Ramos (cell line): ENCODE measurements at regions not wholly inside any gene's neighbourhood (a gene's known extent, or its start where the extent isn't known, plus 50 kb on each side); places are given as distances from the start of the nearest gene placed in this dataset.

Experiments used
- in situ Hi-C: fragments of 300-500 bp; cut with MboI; formaldehyde crosslinking; loops from one replicate; pipeline ENCODE4 v1.14.3; 2022; ENCODE audit warnings: low sequenced_read_pairs; ENCODE audit not compliant: unreplicated experiment

DNA sequence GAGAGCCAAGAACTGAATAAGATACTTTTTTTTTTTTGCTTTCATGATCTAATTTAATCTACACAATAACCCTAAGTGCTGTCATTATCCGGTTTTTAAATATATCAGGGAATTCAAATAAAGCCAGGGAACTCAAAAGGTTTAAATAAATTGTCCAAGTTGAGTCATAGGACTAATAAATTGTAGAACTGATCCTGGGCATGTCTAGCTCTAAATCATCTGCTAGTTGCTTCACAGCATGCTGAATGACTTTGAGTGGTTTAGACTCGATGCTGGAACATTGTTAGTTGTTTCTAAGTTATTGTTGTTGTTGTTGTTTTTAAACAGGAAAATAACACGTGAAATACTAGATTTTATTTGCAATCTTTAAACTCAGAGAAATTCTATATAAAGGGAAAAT, 147.2 kb upstream of the HNMT start:
- in situ Hi-C loops: no loop called here

DNA sequence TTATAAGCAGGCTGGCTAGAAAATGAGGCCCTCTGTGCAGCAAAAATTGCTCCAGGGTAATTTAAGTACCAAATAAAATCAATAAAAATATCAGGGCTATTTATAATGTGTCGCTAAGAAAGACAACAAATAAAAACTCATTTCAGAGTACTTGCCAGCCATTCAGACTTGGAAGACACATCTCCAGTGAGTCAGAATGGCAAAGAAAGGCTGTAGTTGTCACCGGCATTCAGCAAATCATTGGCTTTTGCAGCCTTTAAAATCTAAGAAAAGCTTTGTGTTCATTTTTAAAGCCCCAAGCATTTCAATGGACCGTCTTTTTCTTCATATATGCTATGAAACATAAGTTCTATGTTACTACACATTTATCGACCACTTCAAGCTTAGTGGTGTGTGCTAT, 141.1 kb upstream of the HNMT start:
- in situ Hi-C loops: no loop called here

DNA sequence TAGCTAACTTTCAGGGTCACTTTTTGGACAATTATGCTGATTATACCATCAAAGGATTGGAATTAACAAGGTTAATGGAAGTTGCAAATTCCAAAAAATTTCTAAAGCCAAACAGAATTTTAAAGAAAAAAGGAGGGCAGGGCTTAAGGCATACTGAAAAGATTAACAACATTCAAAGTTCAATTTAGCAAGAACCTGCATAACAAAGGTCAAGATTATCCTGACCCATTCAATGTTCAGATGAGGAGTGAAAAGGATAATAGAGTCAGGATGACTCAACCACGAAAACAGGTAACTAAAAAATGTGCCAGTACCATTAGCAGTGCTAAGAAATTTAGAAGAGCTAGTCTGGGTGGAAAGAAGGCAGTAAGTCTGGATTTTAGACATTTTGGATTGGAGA, 139.8 kb upstream of the HNMT start:
- in situ Hi-C loops: no loop called here

- in situ Hi-C loops: loop anchor here (25.0 kb wide), 2 partner anchors 1414 to 1939 kb away; partner anchors contain the start of gene MCM6
Observed at GRCh38 chr2:137826373-137827372, 137.6 kb upstream of the HNMT start.

GRCh38 chr2:137828624-137829023, 135.6 kb upstream of the HNMT start:
- in situ Hi-C loops: loop anchor here (25.0 kb wide), 2 partner anchors 1416 to 1941 kb away; partner anchors contain the start of gene MCM6

DNA sequence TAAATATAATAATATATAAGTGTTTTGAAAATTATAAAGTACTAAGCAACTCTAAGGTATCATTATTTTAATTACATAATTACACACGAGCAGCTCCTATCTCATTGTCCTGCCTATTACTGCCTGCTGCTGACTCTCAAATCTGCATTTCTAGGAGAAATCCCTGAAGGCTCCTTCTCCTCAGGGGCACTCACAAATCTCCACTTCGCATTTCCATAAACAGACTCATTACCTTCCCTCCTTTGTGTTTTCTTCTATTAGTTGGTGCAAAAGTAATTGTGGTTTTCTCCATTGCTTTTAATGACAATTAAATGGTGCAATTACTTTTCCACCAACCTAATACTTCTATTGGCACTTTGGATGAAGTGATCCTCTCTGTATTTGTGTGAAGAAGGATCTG, 135.0 kb upstream of the HNMT start:
- in situ Hi-C loops: loop anchor here (25.0 kb wide), 2 partner anchors 1417 to 1942 kb away; partner anchors contain the start of gene MCM6

- in situ Hi-C loops: loop anchor here (25.0 kb wide), 2 partner anchors 1423 to 1948 kb away; partner anchors contain the start of gene MCM6
Observed at GRCh38 chr2:137834760-137835379, 129.4 kb upstream of the HNMT start.

DNA sequence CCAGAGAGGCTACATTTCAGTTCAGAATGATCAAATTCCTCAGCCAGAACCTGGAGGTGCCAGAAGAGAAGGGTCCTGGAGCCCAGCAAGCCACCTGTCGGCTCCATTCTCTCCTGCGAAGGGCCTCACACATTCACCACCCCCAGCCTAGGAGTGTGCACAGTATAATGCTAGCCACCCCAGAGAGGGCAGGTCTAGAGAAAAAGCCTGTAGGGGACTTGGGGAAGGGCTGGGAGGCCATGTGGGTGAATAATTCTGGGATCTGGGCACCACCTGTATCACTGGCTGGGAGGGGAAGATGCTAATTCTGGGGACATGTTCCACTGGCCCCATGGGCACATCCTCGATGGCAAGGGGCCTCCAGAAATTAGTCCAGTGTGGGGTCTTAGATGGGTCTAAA, 127.6 kb upstream of the HNMT start:
- in situ Hi-C loops: loop anchor here (25.0 kb wide), 2 partner anchors 1424 to 1949 kb away; partner anchors contain the start of gene MCM6

GRCh38 chr2:137837830-137838229, 126.4 kb upstream of the HNMT start:
- in situ Hi-C loops: loop anchor here (25.0 kb wide), 2 partner anchors 1426 to 1951 kb away; partner anchors contain the start of gene MCM6

GRCh38 chr2:137838255-137839092, 125.8 kb upstream of the HNMT start:
- in situ Hi-C loops: loop anchor here (25.0 kb wide), 2 partner anchors 1426 to 1951 kb away; partner anchors contain the start of gene MCM6

- in situ Hi-C loops: loop anchor here (25.0 kb wide), 2 partner anchors 1430 to 1955 kb away; partner anchors contain the start of gene MCM6
Observed at GRCh38 chr2:137842430-137842829, 121.8 kb upstream of the HNMT start.

DNA sequence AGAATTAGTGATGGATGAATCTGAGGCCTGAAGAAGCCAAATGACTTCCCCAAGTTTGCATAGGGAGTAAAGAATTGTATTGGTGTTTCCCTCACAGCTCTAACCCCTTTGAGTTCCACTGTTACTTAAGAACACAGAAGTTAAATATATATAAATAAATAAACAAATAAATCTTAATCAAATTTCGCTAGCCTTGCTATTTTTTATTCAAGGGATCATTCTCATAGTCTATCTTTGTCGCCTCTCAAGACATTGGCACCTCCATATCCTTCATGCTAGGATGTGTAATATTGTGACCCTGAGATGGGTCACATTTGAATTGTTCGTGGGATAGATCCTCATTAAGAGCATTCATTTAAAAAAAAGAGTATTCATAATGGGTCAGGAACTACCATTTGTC, 121.3 kb upstream of the HNMT start:
- in situ Hi-C loops: loop anchor here (25.0 kb wide), 2 partner anchors 1431 to 1956 kb away; partner anchors contain the start of gene MCM6

GRCh38 chr2:137845422-137845821, 118.9 kb upstream of the HNMT start:
- in situ Hi-C loops: loop anchor here (25.0 kb wide), 2 partner anchors 1433 to 1958 kb away; partner anchors contain the start of gene MCM6

DNA sequence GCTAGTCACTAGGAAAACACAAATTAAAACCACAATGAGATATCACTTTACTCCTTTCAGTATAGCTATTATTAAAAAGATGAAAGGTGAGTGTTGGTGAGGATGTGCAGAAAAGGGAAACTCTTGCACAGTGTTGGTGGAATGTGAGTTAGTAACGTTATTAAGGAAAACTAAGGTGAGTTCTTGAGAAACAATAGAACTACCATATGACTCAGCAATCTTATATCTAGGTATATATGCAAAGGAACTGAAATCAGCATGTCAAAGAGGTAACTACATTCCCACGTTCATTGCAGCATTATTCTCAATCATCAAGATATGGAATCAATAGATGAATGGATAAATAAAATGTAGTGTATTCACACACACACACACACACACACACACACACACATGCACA, 117.3 kb upstream of the HNMT start:
- in situ Hi-C loops: loop anchor here (25.0 kb wide), 2 partner anchors 1435 to 1960 kb away; partner anchors contain the start of gene MCM6

DNA sequence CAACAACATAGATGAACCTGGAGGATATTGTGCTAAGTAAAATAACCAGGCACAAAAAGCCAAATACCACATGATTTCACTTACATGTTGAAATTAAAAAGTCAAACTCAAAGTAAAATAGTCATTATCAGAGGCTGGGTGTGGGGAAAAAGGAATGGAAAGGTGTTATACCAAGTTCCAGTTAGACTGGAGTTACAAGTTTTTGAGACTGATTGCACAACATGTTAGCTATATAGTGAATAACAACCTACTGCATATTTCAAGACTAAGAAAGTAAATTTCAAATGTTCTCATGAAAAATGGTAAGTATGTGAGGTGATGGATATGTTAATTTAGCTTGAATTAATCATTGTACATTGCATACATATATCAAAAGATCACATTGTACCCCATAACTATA, 116.8 kb upstream of the HNMT start:
- in situ Hi-C loops: loop anchor here (25.0 kb wide), 2 partner anchors 1435 to 1960 kb away; partner anchors contain the start of gene MCM6

GRCh38 chr2:137857881-137858280, 106.4 kb upstream of the HNMT start:
- in situ Hi-C loops: no loop called here

GRCh38 chr2:137862651-137863050, 101.6 kb upstream of the HNMT start:
- in situ Hi-C loops: no loop called here

DNA sequence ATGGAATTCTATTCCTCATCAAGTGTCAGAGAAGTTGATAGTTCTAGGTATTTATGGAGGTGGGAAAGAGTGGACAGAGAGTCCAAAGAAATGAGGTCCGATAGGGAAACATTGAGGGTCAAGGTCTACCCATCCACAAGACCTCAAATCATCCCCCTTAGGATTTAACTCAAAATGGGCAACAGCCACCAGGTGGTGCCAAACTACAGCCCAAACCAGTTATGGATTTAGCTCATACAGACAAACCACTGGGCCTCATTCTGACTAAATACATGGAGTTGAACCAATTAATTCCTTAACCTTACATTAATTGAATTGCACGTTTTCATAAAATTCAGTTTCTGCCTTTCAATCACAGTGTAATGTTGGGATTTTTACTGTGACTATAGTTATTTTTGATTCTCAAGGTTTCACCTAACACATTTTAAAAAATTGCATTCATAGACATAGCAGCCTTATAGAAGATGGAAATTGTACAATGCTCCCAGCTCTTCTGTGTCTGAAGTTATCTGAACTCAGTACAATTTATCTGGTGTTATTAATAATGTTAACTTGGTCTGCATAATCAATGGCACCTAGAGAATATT, 98.2 kb upstream of the HNMT start:
- in situ Hi-C loops: no loop called here

DNA sequence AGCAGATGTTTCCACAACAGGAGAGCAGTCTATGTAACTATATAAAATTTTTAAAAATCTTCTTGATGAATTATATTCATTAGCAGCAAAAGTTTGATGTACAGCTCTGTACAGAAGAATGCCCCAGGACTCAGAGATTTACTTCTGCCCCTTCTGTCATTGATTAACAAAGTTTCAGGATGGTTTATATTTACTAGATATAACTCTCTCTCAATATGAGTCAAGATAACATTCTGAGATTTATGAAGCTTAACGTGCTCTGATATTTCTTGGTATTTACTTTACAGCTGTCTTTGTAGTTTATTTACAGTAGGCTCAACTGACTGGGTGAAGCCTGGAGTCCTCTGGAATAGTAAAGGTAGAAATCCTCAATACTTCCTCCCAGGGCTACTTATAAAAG, 93.6 kb upstream of the HNMT start:
- in situ Hi-C loops: no loop called here
